ENCODE measurements at regions not wholly inside any gene's neighbourhood (a gene's known extent, or its start where the extent isn't known, plus 50 kb on each side); places are given as distances from the start of the nearest gene placed in this dataset.
"Not testable (repeated sequence)": the region's sequence is repeated elsewhere in the genome, so short reads cannot be mapped to it uniquely, and the experiment has no call there.

GRCh38 chr16:16643828-16644227 is 264.9 kb downstream of the NPIPA7 start:
- H3K9me3 ChIP-seq (ENCODE audit: insufficient read depth, low read depth, low read length); H3K27me3 ChIP-seq (ENCODE audit: insufficient read depth, low read length); H3K27ac ChIP-seq (ENCODE audit: low read length); H3K36me3 ChIP-seq (ENCODE audit: insufficient read depth, low read depth, low read length); H3K4me1 ChIP-seq (ENCODE audit: insufficient read depth, low read length); H3K4me3 ChIP-seq (ENCODE audit: low read length); H3K9ac ChIP-seq (ENCODE audit: low read depth, low read length): not testable (repeated sequence)

- H3K4me1 ChIP-seq (ENCODE audit: insufficient read depth, low read length); H3K4me3 ChIP-seq (ENCODE audit: low read length); H3K27ac ChIP-seq (ENCODE audit: low read length); H3K36me3 ChIP-seq (ENCODE audit: insufficient read depth, low read depth, low read length); H3K9ac ChIP-seq (ENCODE audit: low read depth, low read length); H3K9me3 ChIP-seq (ENCODE audit: insufficient read depth, low read depth, low read length): not testable (repeated sequence)
- H3K27me3 ChIP-seq (ENCODE audit: insufficient read depth, low read length) = peaks cover 15% of the 10 kb centered on the region; the same call in 1 of the 2 replicates
These were observed 269.1 kb downstream of the NPIPA7 start for GRCh38 chr16:16648002-16648401.

- not testable (repeated sequence) for H3K9ac ChIP-seq (ENCODE audit: low read depth, low read length); H3K36me3 ChIP-seq (ENCODE audit: insufficient read depth, low read depth, low read length); H3K4me1 ChIP-seq (ENCODE audit: insufficient read depth, low read length)
These were observed 293.4 kb downstream of the NPIPA7 start for GRCh38 chr16:16672180-16672812.

GRCh38 chr16:16674820-16675219 is 295.9 kb downstream of the NPIPA7 start:
- not testable (repeated sequence) for H3K27ac ChIP-seq (ENCODE audit: low read length); H3K36me3 ChIP-seq (ENCODE audit: insufficient read depth, low read depth, low read length); H3K27me3 ChIP-seq (ENCODE audit: insufficient read depth, low read length); H3K4me3 ChIP-seq (ENCODE audit: low read length); H3K4me1 ChIP-seq (ENCODE audit: insufficient read depth, low read length); H3K9me3 ChIP-seq (ENCODE audit: insufficient read depth, low read depth, low read length); H3K9ac ChIP-seq (ENCODE audit: low read depth, low read length)

More at GRCh38 chr16:16672180-16672812, 293.4 kb downstream of the NPIPA7 start:
- not testable (repeated sequence) for H3K9me3 ChIP-seq (ENCODE audit: insufficient read depth, low read depth, low read length); H3K27ac ChIP-seq (ENCODE audit: low read length); H3K27me3 ChIP-seq (ENCODE audit: insufficient read depth, low read length); H3K4me3 ChIP-seq (ENCODE audit: low read length)

- H3K9ac ChIP-seq (ENCODE audit: low read depth, low read length); H3K4me3 ChIP-seq (ENCODE audit: low read length); H3K27me3 ChIP-seq (ENCODE audit: insufficient read depth, low read length); H3K9me3 ChIP-seq (ENCODE audit: insufficient read depth, low read depth, low read length); H3K4me1 ChIP-seq (ENCODE audit: insufficient read depth, low read length); H3K27ac ChIP-seq (ENCODE audit: low read length); H3K36me3 ChIP-seq (ENCODE audit: insufficient read depth, low read depth, low read length): not testable (repeated sequence)
These were observed 342.9 kb downstream of the NPIPA7 start for GRCh38 chr16:16721849-16722248.

- H3K9me3 ChIP-seq (ENCODE audit: insufficient read depth, low read depth, low read length); H3K4me3 ChIP-seq (ENCODE audit: low read length); H3K27me3 ChIP-seq (ENCODE audit: insufficient read depth, low read length); H3K4me1 ChIP-seq (ENCODE audit: insufficient read depth, low read length); H3K36me3 ChIP-seq (ENCODE audit: insufficient read depth, low read depth, low read length); H3K27ac ChIP-seq (ENCODE audit: low read length); H3K9ac ChIP-seq (ENCODE audit: low read depth, low read length): not testable (repeated sequence)
These were observed 343.7 kb downstream of the NPIPA7 start for GRCh38 chr16:16722666-16723065.

GRCh38 chr16:16723819-16724519 is 345.0 kb downstream of the NPIPA7 start:
- not testable (repeated sequence) for H3K4me1 ChIP-seq (ENCODE audit: insufficient read depth, low read length); H3K36me3 ChIP-seq (ENCODE audit: insufficient read depth, low read depth, low read length); H3K27ac ChIP-seq (ENCODE audit: low read length); H3K4me3 ChIP-seq (ENCODE audit: low read length); H3K9me3 ChIP-seq (ENCODE audit: insufficient read depth, low read depth, low read length); H3K9ac ChIP-seq (ENCODE audit: low read depth, low read length); H3K27me3 ChIP-seq (ENCODE audit: insufficient read depth, low read length)

GRCh38 chr16:16727048-16727447 is 348.1 kb downstream of the NPIPA7 start:
- not testable (repeated sequence) for H3K27ac ChIP-seq (ENCODE audit: low read length); H3K9me3 ChIP-seq (ENCODE audit: insufficient read depth, low read depth, low read length); H3K4me3 ChIP-seq (ENCODE audit: low read length); H3K36me3 ChIP-seq (ENCODE audit: insufficient read depth, low read depth, low read length); H3K27me3 ChIP-seq (ENCODE audit: insufficient read depth, low read length); H3K9ac ChIP-seq (ENCODE audit: low read depth, low read length); H3K4me1 ChIP-seq (ENCODE audit: insufficient read depth, low read length)

GRCh38 chr16:16742573-16742972 is 363.6 kb downstream of the NPIPA7 start:
- H3K4me1 ChIP-seq (ENCODE audit: insufficient read depth, low read length); H3K27me3 ChIP-seq (ENCODE audit: insufficient read depth, low read length); H3K27ac ChIP-seq (ENCODE audit: low read length); H3K9ac ChIP-seq (ENCODE audit: low read depth, low read length); H3K4me3 ChIP-seq (ENCODE audit: low read length); H3K36me3 ChIP-seq (ENCODE audit: insufficient read depth, low read depth, low read length); H3K9me3 ChIP-seq (ENCODE audit: insufficient read depth, low read depth, low read length): not testable (repeated sequence)

- not testable (repeated sequence) for H3K9ac ChIP-seq (ENCODE audit: low read depth, low read length); H3K27ac ChIP-seq (ENCODE audit: low read length); H3K9me3 ChIP-seq (ENCODE audit: insufficient read depth, low read depth, low read length); H3K27me3 ChIP-seq (ENCODE audit: insufficient read depth, low read length); H3K4me3 ChIP-seq (ENCODE audit: low read length); H3K36me3 ChIP-seq (ENCODE audit: insufficient read depth, low read depth, low read length); H3K4me1 ChIP-seq (ENCODE audit: insufficient read depth, low read length)
These were observed 376.2 kb downstream of the NPIPA7 start for GRCh38 chr16:16754992-16755667.

- Histone ChIP-seq H3K27me3 (ENCODE audit: insufficient read depth, low read length) (no peaks in the 10 kb centered on the region), H3K9ac (ENCODE audit: low read depth, low read length) (no peak overlapping the region), H3K36me3 (ENCODE audit: insufficient read depth, low read depth, low read length) (no peaks in the 10 kb centered on the region), H3K4me3 (ENCODE audit: low read length) (no peak overlapping the region), H3K27ac (ENCODE audit: low read length) (no peak overlapping the region), H3K9me3 (ENCODE audit: insufficient read depth, low read depth, low read length) (no peaks in the 10 kb centered on the region), H3K4me1 (ENCODE audit: insufficient read depth, low read length) (no peaks in the 10 kb centered on the region)
These were observed 384.5 kb downstream of the NPIPA7 start for GRCh38 chr16:16763449-16763848.

- H3K4me3 ChIP-seq (ENCODE audit: low read length); H3K27ac ChIP-seq (ENCODE audit: low read length); H3K4me1 ChIP-seq (ENCODE audit: insufficient read depth, low read length); H3K9ac ChIP-seq (ENCODE audit: low read depth, low read length); H3K9me3 ChIP-seq (ENCODE audit: insufficient read depth, low read depth, low read length); H3K27me3 ChIP-seq (ENCODE audit: insufficient read depth, low read length); H3K36me3 ChIP-seq (ENCODE audit: insufficient read depth, low read depth, low read length): not testable (repeated sequence)
These were observed 391.8 kb downstream of the NPIPA7 start for GRCh38 chr16:16770717-16771116.

All from iPS-20b (cell line).